ENCODE measurements at regions not wholly inside any gene's neighbourhood (a gene's known extent, or its start where the extent isn't known, plus 50 kb on each side); places are given as distances from the start of the nearest gene placed in this dataset.

GRCh38 chr18:7447318-7448028 lies 119.6 kb upstream of the PTPRM start:
- TF ChIP-seq PATZ1 (CRISPR knock-in tag; IDR thresholded peaks at IDR 0.05; ENCODE audit: borderline replicate concordance) = no peak
- TF ChIP-seq ZFP30 (CRISPR knock-in tag; IDR thresholded peaks at IDR 0.05) = no peak
- no peak for TF ChIP-seq ISL1 (CRISPR knock-in tag; IDR thresholded peaks at IDR 0.05)
- TF ChIP-seq ESRRG (CRISPR knock-in tag; IDR thresholded peaks at IDR 0.05) = no peak
- no peak for TF ChIP-seq TCF4 (CRISPR knock-in tag; IDR thresholded peaks at IDR 0.05; ENCODE audit: borderline replicate concordance)
- no peak for TF ChIP-seq ZNF565 (CRISPR knock-in tag; conservative IDR thresholded peaks at IDR 0.05; ENCODE audit: low read depth)
- no peak for TF ChIP-seq CREB5 (CRISPR knock-in tag; IDR thresholded peaks at IDR 0.05; ENCODE audit: low read depth)
- no peak for TF ChIP-seq GLIS3 (CRISPR knock-in tag; IDR thresholded peaks at IDR 0.05)
- no peak for TF ChIP-seq ZFP3 (CRISPR knock-in tag; IDR thresholded peaks at IDR 0.05)
- TF ChIP-seq CSDC2 (CRISPR knock-in tag; IDR thresholded peaks at IDR 0.05) = no peak
- no peak for TF ChIP-seq RARB (CRISPR knock-in tag; IDR thresholded peaks at IDR 0.05)

All from SK-N-SH treated with all-trans-retinoic acid at 6 μM for 48 hours (cell line).